HG02885 (cell line): ENCODE measurements at regions not wholly inside any gene's neighbourhood (a gene's known extent, or its start where the extent isn't known, plus 50 kb on each side); places are given as distances from the start of the nearest gene placed in this dataset.
"Not testable (repeated sequence)": the region's sequence is repeated elsewhere in the genome, so short reads cannot be mapped to it uniquely, and the experiment has no call there.

Experiments used
- ATAC-seq: cut with Tn5 transposase; IDR thresholded peaks from one replicate; pipeline ENCODE4 v1.9.1; 2021; ENCODE audit warnings: mild to moderate bottlenecking; ENCODE audit not compliant: unreplicated experiment, poor library complexity

DNA sequence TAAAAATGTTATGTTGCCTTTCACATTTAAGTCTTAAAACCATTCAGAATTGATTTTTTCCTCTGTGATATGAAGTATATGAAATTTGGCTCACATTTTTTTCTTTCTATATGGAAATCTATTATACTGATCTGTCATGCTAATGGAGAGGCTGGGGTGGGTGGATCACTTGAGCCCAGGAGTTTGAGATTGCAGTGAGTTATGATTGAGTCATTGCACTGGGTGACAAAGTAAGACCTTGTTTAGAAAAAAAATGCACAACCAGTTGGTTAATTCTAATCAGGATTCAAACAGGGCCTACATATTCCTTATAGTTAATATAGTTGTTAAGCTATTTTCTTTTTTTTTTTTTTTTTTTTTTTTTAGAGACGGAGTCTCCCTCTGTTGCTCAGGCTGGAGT lies 230.5 kb downstream of the MFSD1 start:
- no peak for ATAC-seq

DNA sequence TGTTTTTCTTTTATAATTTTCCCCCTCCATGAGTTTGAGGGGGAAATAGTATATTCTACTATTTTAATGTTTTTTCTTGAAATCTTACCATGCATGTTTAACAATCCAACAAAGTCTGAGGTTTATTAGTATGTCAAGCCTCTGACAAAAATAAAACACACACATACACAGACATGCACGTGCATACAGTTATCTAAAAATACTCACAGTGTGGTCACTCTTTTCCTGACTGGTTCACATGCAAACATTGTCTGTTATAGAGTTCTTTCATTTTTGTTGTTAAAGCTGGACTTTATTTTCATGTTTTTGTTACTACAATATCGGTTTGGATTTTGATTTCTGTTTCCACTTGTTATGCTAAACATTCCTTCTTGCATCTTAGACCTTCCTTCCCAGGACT lies 236.6 kb downstream of the MFSD1 start:
- peak; percentile 68 for ATAC-seq

DNA sequence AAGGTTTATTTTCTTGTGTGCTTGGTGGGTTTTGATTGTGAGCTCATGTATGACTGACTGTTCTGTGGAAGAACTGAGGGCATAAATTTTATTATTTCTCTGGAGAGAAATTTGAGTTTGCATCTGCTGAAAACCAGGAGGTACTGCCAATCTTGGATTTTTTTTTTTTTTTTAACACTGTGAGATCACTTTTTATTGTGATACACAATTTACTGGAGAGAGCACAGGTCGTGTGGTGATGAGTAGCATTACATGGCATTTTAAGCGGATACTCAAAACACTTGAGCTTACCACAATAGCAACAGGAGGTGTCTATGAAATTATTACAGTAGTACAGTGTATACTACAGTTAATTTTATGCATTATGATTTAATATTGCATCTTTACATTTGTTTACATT lies 237.4 kb downstream of the MFSD1 start:
- ATAC-seq = no peak

DNA sequence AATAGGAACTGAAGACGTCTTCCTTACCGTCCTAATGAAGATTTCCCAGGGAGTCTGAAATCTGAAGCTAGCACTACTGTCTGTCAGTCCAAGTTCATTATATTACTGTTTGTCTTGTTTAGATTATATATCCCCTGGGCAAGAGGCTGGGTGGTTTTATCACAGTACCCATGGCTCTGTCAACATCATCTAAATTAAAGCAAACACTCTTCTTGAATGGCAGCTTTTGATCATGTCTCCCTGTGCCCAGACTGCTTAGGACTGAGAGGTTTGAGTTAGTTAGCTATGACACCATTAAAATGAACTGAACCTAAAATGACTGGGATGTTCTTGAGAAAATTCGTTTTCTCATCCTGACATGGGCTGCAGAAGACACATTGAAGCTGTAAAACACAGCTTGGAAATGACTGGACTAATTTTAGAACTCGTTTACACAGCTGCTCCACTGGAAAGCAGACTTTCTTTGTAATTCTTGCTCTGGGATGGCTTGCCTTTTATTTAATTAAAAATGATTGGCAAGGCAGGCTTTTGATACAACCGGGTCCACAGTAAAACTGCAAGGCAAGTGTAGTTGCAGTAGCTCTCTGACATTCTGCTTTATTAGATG lies 243.5 kb downstream of the MFSD1 start:
- ATAC-seq = no peak

DNA sequence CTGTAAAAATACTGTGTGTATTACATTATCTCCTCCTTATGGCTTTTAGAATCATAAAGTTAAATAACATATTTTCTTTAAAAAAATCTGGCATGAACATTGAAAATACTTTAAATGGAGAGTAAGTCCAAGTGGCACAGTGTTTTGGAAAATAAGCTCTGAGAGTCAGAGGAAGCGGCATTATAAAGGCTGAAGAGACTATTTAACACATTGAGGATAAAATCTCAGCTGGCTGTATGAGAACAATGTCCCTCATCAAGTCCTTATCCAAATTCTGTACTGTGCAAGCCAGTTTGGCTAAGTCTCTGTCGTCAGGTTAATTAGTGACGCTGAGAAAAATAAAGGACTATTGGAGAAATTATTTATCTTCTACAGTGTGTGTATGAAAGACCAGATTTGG lies 245.5 kb downstream of the MFSD1 start:
- no peak for ATAC-seq

DNA sequence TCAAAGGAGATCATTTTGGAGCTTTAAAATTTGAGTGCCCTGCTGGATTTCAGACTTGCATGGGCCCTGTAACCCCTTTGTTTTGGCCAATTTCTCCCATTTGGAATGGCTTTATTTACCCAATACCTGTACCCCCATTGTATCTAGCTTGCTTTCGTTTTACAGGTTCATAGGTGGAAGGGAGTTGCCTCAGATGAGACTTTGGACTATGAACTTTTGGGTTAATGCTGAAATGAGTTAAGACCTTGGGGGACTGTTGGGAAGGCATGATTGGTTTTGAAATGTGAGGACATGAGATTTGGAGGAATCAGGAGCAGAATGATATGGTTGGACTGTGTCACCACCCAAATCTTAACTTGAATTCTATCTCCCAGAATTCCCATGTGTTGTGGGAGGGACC lies 250.6 kb downstream of the MFSD1 start:
- ATAC-seq = not testable (repeated sequence)

DNA sequence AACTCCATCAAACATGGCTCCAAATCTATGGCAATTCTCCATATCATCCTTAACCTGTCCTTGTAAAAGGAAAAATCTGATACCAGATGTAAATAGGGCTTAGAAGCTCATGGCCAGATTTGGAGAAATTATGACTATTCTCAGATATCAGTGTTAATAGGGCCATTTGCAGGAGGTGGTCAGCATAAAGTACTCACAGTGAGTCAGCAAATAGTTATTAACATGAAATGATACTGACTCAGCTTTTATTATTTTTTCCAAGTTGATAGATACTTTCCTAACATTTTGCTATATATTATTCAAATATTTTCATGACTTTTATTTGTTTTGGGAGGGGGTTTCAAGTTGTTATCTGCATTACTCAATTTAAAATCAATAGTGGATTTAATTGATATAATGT lies 255.8 kb downstream of the MFSD1 start:
- ATAC-seq = no peak

DNA sequence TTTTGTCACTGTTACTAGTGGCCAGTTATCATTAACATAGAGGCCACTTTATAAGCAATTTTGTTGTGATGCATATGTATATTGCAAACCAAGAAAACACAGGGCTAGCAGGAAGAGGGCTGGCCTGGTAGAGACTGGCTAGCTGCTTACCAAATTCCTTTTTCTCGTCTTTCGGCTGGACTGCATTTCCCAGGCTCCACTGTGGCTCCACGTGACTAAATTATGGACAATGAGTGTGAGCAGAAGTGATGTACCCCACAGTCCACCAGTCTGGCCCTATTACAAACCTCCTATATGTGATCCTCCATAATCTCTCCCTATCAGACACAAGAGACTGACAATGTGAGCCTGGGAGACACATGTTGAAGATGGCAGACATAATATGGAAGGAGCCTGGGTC lies 257.0 kb downstream of the MFSD1 start:
- ATAC-seq = no peak

DNA sequence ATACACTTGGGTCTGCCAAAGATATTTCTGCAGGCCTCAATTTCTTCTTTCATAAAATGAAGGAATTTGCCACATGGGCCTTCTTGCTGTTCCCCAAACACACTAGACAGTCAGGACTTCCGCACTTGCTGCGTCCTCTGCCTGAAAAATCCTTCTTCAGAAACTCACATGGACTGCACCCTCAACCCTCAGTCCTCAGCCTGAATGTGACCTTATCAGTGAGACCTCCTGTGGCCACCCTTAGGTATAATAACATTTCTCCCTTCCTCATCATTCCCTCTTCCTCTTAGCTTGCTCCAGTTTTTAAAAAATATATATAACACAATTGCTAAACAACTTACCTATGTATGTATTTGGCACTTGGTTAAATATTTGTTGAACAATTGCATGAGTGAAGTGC lies 257.5 kb downstream of the MFSD1 start:
- no peak for ATAC-seq

DNA sequence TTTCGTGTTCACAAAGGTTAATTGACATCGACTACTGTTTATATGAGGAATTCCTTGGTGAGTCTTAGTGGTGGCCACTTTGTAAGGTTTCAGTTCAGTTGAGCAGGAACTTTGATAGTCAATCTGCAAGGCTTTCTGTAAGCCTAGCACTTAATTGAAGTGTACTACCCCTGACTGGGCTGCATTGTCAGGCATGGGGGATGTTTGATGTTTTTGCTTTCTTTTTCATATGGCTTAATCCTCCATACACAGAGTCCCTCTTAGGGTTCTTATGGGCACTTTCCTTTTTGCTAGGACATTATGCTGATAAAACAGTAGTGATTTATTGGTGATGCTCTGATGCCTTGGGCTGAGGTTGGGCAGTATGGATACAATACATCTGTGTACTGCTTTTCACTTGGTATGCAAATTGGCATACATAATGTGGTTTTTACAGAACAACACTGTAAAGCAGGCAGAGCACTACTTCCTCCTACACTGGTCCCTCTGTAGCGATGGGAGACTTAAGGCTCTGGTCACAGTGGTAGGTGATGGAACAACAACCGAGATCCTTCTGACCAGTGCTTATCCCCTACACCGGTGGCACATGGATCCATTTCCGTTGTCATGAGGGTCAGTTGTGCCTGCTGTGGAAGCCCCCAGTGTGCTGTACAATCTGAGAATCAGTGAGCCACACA lies 261.0 kb downstream of the MFSD1 start:
- ATAC-seq = peak; percentile 55

DNA sequence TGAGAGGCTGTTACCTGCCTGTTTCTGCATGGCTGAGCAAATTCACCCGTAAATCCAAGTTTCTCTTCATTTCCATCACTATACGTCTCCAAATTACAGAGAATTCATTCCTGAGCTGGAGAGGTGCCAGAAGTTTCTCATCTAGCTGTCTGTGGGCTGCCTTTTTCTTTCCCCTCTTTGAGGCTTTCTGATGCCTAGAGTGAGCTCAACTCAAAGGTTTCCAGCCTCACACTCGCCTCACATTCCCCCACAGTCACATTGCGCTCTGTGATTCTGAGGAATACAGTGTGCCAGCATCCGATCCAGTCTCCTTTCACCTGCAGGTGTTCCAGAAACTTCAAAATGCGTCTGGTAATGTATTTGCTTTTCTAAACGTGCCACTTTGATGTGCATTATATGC lies 267.2 kb downstream of the MFSD1 start, which contains the start of gene IQCJ:
Gene IQCJ, plus strand, starts transcription at position 229 of the 400 bp plus-strand sequence.
- ATAC-seq = no peak

DNA sequence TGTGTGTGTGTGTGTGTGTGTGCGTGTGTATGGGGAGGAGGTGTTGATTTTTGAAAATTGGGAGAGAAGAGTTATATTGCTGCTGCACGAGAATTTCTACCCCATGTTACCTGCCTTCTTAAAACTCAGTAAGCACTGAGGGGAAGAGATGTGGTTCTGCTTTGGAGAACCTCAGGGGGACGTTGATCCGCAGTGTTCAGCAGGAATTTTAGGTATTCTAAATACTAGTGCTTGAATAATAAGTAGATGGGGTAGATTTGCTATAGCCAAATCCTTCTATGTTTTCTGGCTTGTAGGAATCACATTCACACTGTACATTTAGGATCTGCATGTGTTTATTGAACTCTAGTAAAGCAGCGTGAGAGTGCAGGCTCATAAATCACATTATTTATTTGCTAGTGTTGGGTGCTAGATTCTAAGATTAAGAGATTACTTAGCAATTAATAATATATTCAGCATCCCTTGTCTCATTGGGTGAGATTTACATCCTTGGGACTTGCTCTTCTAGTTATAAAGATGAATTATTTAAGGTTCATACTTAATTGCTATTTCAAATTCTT lies 268.1 kb downstream of the MFSD1 start:
- ATAC-seq = no peak

DNA sequence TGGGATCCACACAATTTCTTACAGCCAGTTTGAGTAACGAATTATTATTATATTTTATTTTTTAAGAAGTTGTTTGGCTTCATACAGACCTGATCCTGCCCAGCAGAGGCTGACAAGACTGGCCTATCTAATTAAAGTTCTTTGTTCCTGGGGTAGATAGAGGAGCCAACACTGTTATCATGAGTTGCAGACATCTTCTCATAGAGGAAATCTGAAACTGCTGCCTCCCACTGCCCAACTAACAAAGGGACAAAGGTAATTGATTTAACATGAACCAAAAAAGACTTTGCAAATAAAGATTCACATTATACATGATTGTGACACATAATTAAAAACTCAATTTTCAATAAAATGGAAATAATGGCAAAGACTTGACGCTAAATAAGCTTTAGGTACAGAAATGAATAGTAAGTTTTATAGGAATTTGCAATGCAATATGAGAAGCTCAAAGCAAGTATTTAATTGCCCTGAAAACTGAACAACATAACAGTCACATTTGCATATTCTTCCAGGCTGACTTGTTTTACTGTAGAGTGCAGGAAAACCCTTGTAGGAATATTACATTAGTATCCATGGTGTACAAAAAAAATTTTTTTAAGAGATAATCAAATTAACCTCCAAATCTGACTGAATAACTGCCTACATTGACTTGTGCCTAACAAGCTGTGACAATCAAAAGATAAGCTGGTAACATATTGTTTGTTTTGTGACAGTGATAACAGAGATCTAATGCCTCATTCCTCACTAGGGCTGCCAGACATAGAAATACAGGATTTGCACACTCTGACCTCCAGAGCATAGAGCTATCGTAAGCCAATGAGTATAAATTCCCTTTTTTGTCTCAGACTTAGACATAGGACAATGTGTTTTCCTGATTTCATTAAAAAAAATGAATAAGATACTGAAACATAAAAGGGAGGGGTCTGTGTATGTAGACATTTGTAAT lies 273.2 kb downstream of the MFSD1 start:
- ATAC-seq = no peak

DNA sequence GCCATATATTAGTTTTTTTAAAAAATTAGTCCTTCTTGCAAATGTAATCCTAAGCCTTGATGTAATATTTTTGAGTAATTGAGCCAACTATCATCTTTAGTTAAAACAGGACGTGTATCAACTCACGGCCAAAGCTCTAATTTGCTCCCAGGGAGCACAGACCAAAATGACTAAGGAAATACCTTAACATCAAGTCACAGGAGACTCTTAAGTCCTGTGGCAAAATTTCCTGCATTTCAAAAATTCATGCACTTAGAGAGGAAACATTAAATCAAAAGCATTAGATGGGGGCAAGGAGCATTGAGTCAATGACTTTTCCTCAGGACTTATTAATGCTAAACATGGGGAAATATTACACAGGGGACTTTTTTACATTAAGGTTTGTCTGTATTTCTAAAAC lies 276.0 kb downstream of the MFSD1 start:
- ATAC-seq = no peak

DNA sequence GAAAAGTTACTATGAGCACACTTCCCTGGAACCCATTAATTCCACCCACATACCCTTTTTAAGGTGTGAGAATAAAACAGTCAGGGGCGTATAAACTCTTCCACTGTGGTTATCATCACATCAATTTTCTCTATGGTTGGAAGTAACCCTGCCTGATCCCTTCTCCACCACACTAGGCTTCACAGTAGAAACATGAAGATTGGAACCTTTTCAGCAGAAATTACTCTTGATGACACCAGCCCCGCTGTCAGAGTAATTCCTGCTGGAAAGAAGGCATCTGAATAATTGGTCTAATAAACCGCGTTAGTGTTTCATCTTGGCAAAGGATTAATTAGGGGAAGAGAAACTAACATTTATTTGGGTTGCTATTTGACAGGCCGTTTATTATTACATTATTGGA lies 278.4 kb downstream of the MFSD1 start:
- no peak for ATAC-seq

DNA sequence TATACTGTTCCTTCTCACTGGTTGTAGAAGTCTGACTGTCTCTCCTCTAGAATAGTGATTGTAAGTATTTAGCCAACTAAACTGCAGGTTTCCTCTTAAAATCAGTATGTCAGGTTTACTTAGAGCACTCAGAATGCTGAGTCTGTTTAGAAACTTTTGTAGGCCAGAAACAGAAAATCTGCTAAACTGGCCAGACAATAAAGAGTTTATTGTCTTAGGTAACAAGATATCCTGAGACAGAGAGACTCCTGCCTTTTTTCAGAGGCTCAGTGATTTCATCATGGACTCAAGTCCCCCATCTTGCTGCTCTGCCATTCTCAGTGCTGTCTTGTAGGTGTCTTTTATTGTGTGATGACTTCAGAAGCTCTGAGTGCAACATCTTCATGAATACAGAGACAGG lies 279.0 kb downstream of the MFSD1 start:
- no peak for ATAC-seq

DNA sequence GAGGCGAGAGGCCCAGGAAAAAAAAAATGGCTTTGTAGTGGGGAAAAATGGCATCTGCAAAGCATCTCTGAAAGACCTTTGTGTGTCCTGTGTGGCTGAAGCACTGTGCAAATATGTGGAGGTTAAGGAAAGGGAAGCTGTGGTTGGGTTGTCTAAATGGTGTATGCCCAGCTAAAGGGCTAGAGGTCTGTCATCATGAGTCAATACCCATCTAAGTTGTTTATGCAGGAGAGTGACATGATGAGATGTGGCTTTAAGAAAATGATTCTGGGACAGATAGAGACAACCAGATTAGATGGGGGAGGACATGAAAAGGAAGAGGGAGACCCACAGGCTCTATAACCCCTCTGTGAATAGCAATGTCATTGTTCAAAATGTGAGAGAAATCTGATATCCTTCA lies 280.7 kb downstream of the MFSD1 start:
- no peak for ATAC-seq

DNA sequence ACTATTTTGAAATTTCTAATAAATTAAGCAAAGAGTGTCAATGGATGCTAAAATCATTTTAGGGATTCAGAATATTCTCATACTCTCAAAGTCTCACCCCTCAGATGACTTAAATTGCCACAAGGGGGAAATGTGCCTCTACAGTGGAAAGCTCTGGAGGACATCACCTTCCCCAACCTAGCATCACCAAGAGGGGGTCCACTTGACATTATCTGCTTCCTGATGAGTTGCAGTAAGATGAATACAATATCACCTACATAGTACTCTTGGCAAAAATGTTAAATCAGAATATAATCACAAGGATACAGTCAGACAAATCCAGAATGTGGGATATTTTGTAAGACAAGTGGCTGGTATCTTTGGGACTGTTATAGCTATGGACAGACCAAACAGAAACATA lies 290.1 kb downstream of the MFSD1 start:
- no peak for ATAC-seq

DNA sequence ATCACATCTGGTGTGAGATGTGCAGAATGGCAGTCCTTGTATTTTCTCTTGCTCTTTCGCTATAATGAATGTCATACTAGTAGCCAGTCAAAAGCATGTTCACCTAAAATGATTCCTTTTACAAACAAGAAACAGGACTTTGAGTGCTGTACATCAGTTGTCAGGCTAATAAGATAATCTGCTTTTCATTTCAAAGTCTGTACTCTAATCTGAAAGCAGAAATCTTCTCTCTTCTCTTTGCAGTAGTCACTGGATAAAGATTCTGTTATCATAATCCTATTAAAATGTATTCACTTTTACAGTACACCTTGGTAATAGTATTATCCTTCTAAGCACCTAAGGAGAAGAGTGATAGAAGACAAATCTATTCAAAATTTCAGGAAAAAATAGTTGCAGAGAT lies 300.1 kb downstream of the MFSD1 start:
- ATAC-seq = no peak

DNA sequence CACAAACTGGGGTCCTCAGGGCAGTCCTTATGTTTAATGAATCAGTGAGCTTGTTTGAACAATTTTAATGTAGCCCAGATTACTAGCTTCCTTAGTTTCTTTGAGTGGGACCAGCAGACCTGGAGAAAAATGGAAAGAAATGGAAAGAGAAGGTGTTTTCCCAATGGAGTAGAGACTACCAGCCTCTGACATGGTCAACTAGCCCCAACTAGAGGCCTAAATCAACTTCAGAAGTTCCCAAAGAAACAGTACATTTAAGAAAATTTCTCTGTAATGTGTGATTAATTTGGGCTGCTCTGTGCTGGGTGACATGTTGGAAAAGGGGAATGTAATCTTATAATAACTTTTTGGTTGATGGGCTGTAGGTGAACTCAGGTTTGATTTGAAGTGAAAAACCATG lies 310.9 kb downstream of the MFSD1 start:
- no peak for ATAC-seq
